ENCODE measurements at regions not wholly inside any gene's neighbourhood (a gene's known extent, or its start where the extent isn't known, plus 50 kb on each side); places are given as distances from the start of the nearest gene placed in this dataset.
A peak's percentile ranks its signal among the peaks of the same experiment; 100 is the strongest.

DNA sequence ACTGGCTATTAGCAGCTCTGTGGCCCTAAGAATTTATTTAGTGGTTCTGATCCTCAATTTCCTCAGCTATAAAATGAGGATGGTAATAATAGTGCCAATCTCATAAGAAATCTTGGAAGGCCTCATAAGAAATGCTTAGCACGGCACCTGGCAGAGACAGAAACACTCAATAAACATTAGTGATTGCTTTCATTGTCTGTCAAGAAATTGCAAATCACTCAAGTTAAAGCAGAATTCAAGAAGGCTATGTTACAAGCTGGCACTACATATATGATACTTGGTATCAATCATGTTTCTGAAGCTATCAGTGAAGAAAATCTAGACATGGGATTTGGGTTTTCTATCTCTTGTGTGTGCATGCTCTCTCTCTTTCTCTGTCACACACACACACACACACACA, 267.7 kb upstream of the KCNIP4 start:
- DNase-seq = no peak

DNA sequence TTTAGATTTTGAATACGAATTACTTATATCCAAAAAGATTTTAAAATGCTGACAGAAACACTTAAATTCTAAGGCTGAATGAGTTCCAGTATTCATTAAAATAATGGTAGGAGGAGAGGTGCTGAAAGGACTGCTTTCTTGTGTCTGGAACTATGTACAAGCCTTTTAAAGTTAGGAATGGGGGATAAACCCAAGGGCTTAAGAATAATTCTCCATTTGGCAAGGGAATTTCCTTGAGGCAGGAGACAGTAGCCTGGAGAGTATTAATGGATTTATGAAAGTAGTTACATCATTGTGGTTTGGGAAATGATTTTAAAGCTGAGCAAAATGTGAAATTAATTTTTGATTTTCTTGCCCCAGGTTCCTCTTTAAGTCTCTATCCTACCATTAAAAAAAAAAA, 266.5 kb upstream of the KCNIP4 start:
- DNase-seq = no peak

GRCh38 chr4:22203711-22204011, 255.1 kb upstream of the KCNIP4 start:
- DNase-seq = no peak

GRCh38 chr4:22202975-22203710, 254.6 kb upstream of the KCNIP4 start:
- no peak for DNase-seq

- DNase-seq = no peak
Observed at GRCh38 chr4:22202246-22202974, 253.8 kb upstream of the KCNIP4 start.

DNA sequence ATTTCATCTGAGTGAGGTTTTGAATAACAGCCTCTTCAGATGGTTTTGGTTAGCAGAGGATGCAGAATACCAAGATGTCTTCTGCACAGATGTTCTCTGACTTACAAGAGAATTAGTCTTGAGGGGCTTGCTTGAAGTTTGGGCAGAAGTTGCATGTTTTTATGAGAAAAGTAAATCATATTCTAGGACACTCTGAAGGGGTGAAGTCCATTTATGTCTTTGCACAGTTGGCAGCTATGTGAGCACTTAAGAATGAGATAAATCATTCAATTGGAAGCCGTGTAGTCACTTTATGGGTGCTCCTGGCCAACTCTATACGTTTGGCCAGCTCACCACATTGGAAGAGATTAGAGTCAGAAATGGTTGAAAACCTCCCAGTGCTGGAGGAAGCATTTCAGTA, 252.7 kb upstream of the KCNIP4 start:
- no peak for DNase-seq

DNA sequence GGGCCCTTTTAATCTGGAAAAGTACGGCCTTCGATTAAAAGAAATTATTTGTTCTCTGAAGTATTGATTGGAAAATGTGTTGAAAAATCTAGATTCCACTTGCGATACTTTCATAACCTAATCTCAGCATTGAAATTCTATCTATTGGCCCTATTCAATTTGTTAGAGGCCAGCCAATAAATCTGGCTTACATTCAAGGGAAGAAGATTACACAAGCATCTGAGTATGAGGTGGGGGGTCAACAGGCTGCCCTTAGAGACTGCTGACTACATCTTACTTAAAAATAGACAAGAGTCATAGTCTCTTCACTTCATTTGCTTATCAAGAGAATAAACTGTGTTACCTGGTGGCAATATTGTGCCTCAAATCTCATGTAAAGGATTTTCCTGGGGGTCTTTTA, 248.0 kb upstream of the KCNIP4 start:
- DNase-seq = no peak

DNA sequence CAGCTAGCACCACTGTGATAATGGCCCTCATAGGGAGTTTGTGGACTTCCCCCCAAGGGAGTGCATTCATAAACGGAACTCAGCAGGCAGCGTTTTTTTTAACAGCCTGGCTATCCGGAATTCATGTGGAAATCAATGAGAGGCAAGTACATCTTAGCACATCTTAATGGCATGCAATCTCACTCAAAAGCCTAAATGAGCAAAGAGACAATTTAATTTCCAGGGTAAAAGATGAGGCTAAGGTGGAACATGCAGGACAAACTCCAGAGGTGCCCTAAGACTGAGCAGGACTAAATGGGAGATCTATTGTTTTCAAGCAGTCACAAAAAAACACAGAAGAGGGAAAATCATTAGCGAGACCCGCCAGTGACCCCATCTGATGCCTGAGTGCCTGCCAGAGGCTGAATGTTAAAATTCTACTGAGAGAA, 243.5 kb upstream of the KCNIP4 start:
- no peak for DNase-seq

GRCh38 chr4:22191565-22191964, 243.0 kb upstream of the KCNIP4 start:
- no peak for DNase-seq

GRCh38 chr4:22190855-22191254, 242.3 kb upstream of the KCNIP4 start:
- peak; percentile 9 for DNase-seq

DNA sequence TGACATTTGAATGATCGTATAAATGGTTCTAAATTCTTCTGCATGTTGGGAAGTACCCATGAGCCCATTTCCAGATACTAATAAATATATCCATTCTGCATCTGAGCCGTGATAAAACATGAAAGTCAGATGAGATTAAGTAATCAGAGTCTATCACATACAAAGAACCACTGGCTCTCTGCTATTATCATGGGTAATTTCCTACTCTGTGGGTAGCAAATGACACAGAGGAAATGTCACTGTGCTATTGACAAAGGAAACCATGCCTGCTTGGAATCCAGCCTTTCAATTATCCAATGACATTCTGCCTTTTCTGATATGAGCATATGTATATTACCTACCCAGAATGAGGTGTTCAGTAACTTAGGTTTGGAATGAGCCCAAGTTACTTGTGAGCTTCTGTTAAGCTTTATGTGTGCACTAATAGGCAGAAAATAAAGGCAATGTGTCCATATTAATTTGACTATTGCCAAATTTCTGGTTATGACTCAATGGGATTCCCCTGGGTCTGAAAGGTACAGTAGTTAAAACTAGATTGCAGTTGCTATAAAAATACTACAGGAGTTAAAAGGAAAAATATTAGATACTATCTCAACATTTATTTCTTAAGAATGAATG, 238.7 kb upstream of the KCNIP4 start:
- DNase-seq = no peak

GRCh38 chr4:22181736-22182135, 233.2 kb upstream of the KCNIP4 start:
- no peak for DNase-seq

DNA sequence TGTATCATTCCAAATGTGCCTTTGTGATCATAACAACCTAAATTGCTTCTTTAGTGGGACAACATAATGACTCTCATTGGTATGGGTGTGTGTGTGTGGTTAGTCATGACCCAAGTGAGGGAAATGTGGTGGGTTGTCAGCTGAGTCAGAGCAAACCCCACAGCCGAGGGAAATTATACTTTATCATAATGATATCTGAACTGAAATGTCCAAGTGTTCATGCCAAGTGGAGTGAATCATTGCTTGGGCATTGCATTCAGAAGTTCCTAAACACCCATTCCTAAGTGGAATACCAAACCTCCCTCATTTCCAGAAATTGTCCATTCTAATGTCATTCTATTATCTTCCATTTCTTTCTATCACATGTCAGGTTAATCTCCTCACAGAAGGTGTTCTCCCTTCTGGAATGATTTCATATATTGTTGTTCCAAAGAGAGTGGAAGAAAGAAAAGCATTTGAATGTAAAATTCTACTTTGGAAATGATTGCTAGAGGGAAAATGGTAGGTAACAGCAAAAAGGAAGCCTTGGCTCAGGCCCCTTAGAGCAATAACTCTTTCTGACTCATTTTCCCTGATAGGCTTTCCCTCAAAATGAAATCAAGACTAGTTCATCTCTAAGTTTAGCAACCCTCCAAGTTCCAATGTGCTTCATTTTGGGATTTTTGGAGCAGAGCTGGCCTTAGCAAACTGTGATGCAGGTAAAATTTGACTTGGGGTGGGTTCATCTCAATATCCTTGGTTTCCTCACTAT, 230.7 kb upstream of the KCNIP4 start:
- no peak for DNase-seq

DNA sequence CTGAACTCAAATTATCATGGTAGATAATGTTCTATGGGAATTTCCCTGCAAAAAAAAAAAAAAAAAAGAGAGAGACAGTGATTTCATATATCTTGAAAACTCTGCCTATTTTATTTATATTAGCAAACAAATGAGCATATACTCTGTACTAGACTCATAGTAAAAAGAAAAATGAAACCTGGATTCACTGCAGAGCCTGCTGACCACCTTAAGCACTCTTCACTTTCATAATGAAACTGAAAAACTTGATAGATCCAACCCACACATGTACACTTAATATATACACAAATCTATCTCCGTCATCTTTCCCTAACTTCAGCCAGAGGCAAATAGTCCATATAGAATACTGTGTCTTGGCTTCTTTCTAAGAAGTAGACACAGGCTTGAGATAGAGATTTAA, 226.1 kb upstream of the KCNIP4 start:
- DNase-seq = no peak

DNA sequence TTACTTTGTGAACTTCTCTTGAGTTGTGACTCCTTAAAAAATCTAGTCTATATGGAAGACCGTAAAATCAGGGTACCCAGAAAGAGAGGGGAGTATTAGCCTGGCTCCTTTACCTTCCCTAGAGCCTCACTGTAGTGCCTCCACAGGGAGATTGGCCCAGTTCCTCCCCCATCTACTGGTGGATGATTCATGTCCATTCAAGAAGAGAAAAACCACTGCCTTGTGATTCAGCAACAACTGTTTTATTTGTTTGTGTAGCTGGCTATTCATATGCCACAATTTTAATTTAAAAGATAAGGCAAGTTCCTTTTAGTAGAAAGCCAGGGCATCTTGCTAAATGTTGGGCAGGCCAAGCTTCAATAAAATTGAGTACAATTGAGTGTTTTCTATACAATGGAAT, 221.8 kb upstream of the KCNIP4 start:
- peak; percentile 8 for DNase-seq

- no peak for DNase-seq
Observed at GRCh38 chr4:22167201-22167600, 218.6 kb upstream of the KCNIP4 start.

DNA sequence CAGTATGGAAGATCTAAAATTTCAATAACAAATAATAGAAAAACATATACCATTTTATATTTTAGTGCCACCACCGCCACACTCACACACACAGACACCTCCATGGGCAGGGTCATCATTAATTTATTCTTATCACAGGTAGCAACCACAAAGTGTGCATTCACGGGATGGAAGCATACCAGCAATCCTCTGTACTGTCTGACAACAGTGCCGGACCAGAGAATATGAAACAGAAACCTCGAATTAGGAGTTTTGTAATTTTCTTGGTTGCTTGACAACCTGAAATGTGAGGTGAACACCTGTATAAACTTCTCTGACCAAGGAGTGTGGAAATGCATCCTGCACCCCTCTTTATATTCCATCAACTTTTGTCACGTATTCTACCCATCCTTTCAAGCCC, 213.9 kb upstream of the KCNIP4 start:
- no peak for DNase-seq

DNA sequence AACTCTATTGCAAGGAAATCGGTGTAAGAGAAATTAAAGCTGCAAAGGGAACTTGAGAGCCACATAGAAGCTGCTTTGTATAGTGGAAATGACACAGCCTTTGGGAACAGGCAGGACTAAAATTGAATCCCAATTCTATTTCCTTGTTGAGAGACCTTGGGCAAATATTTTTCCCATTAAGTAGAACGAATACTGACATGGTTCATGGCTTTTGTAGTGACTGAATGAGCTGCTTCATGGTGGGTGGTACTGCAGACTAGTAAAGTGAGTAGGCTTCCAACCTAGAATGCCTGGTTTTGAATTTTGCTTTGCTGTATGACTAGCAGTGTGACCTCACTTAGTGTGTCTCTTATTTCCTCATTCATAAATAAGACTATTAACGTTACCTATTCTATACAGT, 182.2 kb upstream of the KCNIP4 start:
- peak; percentile 50 for DNase-seq

GRCh38 chr4:22129454-22130029, 181.0 kb upstream of the KCNIP4 start:
- peak; percentile 84 for DNase-seq

GRCh38 chr4:22122062-22122461, 173.5 kb upstream of the KCNIP4 start:
- no peak for DNase-seq

- DNase-seq = no peak
Observed at GRCh38 chr4:22115262-22115661, 166.7 kb upstream of the KCNIP4 start.

DNA sequence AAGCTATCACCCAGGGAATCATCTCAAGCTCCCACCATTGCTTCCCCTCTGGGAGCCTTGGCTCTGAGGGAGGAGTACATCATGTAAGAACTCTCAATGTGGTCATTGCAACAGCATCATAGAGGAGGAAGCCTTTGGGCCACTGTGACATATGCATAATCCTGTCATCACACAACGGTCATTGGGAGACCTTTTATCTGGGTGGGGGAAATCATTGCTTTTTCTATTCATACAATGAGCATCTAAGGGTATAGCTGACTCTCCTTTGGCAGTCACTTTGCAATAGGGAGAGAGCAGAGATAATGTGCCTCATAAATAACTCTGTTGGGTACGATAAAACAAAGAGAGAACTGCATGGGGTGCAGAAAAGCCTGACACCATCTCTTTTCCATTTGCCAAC, 155.2 kb upstream of the KCNIP4 start:
- no peak for DNase-seq

DNA sequence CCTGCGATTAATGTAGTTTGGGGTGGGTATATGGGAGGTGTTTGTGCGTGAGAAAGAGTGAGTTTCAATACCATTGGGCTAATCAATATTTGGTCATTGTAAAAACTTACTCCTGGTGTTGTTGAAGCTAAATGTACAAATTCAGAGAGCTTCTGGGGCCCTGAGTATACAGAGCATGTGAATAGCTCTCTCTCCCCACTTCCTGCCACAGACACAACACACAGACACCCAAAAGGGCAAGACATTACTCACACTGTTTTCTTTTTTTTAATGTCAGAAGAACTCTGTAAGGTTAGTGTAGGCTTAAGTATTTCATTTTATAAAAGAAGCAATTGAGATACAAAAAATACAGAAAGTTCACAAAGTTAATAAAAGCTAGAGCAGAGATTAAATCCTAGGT, 151.3 kb upstream of the KCNIP4 start:
- DNase-seq = no peak
